Progenitor cell of endocrine pancreas (in vitro differentiated cells): ENCODE measurements at regions not wholly inside any gene's neighbourhood (a gene's known extent, or its start where the extent isn't known, plus 50 kb on each side); places are given as distances from the start of the nearest gene placed in this dataset.
"Not testable (repeated sequence)": the region's sequence is repeated elsewhere in the genome, so short reads cannot be mapped to it uniquely, and the experiment has no call there.

Experiments used
- DNase-seq: peaks from one replicate; pipeline ENCODE4 v3.0.0; 2021; ENCODE audit warnings: low spot score; ENCODE audit not compliant: unreplicated experiment
- H3K27ac Mint-ChIP-seq: 2 replicates; pipeline ENCODE4 v1.8.0; 2021; ENCODE audit warnings: mild to moderate bottlenecking, moderate library complexity, mixed read lengths
- H3K27me3 Mint-ChIP-seq: 2 replicates; pipeline ENCODE4 v1.8.0; 2021; ENCODE audit warnings: mixed read lengths
- H3K36me3 Mint-ChIP-seq: 2 replicates; pipeline ENCODE4 v1.8.0; 2022; ENCODE audit warnings: mixed read lengths; ENCODE audit not compliant: insufficient read depth
- H3K4me1 Mint-ChIP-seq: 2 replicates; pipeline ENCODE4 v1.8.0; 2021; ENCODE audit warnings: low read depth, mixed read lengths
- H3K4me3 Mint-ChIP-seq: 2 replicates; pipeline ENCODE4 v1.8.0; 2021; ENCODE audit warnings: low read depth, mild to moderate bottlenecking, moderate library complexity, mixed read lengths
- H3K9me3 Mint-ChIP-seq: 2 replicates; pipeline ENCODE4 v1.8.0; 2021; ENCODE audit warnings: low read depth, mixed read lengths
- CTCF ChIP-seq: fragments of 200-600 bp; sonication (generic); IDR thresholded peaks from one replicate; pipeline ENCODE4 v1.5.0; 2021; ENCODE audit warnings: antibody characterized with exemption, mild to moderate bottlenecking; ENCODE audit not compliant: unreplicated experiment

GRCh38 chr6:145561095-145562072, 173.9 kb downstream of the EPM2A start:
- Mint-ChIP-seq H3K36me3 (no peaks in the 10 kb centered on the region), H3K9me3 (peaks cover 7% of the 10 kb centered on the region), H3K4me3 (no peak overlapping the region), H3K27me3 (no peaks in the 10 kb centered on the region), H3K4me1 (peaks cover 20% of the 10 kb centered on the region), H3K27ac (peak overlapping the region; percentile 9)
- no peak for DNase-seq
- TF ChIP-seq CTCF = no peak

DNA sequence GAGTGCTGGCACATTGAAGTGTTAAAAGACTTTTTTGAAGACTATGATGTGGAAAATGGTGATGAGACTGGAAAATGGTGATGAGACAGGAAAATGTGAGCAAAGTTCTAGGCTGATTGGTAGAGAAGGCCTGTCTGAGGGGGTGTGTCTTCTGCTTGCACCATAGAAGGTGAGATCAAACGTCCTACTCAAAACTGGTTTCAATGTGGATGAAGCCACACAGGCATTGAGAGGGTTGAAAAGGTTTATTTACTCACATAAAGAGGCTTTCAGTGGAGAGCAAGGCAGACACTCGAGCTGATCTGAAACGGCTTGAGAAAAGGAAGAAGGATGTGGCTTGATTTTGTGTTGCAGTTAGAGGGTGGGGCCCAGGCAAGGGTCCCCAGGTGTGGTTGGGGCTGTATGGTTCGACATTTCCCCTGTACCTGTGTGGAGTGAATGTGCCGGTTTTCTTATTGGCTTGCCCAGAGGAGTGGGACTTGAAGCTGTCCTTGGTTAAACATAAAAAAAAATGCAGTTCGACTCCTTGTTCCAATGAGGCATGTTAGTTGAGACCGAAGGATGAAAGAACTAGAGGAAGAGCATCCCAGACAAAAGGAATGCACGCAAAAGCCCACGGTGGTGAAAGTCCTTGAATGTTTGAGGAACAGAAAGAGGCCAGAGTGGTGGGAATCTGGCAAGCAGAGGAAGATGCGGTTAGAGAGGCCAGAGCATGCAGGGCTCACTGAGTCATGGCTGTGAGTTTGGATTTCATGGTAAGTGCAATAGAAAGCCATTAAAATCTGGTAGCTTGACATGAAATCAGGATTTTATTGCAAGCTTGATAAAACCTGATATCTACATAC, 172.3 kb downstream of the EPM2A start:
- no peak for DNase-seq
- Mint-ChIP-seq H3K27ac (no peak overlapping the region), H3K9me3 (peaks cover 7% of the 10 kb centered on the region), H3K36me3 (no peaks in the 10 kb centered on the region), H3K27me3 (no peaks in the 10 kb centered on the region), H3K4me3 (no peak overlapping the region), H3K4me1 (peaks cover 30% of the 10 kb centered on the region)
- no peak for TF ChIP-seq CTCF

DNA sequence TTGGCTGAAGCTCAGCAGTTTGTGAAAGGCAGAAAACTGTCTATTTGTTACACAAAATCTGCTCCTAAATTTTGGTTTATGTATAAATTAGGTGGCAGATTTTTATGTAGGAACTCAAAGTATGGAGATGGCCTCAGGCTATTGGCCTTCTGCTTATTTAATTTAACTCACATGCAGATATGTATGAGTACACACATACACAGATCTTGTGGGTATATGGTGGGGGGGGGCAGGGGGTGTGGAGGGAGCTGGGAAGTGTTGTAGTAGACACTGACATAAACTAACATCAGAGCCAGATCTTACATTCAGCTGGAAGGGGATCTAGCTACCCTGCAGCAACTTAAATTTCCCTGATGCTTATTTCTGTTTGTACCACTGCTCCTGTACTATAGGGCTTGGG, 170.8 kb downstream of the EPM2A start:
- TF ChIP-seq CTCF = no peak
- DNase-seq = no peak
- no peak overlapping the region for H3K4me3 Mint-ChIP-seq
- H3K27me3 Mint-ChIP-seq = no peaks in the 10 kb centered on the region
- peaks cover 30% of the 10 kb centered on the region for H3K4me1 Mint-ChIP-seq
- peaks cover 7% of the 10 kb centered on the region for H3K9me3 Mint-ChIP-seq
- H3K36me3 Mint-ChIP-seq = no peaks in the 10 kb centered on the region
- H3K27ac Mint-ChIP-seq = no peak overlapping the region

DNA sequence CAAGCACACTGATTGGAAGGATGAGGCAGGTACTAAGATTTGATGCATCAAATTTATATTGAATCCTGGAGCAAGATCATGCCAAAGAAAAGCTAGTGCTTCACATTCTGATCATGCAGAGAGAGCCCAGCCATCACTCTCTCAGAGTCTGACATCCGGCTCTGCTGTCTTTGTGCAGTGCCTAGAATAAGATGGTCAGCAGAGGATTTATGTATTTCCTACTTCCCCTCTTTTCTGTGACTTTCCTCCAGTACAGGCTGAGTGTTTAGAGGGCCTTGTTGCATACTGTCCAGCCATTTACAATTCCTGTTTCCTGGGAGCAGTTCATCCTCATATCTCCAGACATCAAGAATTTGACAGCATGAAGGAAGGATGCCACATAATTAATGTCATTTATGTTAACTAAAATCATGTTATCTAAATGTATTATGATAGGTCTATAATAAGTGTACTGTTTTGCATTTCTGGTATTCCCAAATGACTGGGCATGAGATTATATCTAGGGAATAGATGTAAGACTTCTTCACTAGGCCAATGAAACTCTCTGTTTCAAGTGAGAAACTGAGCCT, 167.6 kb downstream of the EPM2A start:
- DNase-seq = no peak
- no peaks in the 10 kb centered on the region for H3K36me3 Mint-ChIP-seq
- H3K9me3 Mint-ChIP-seq = peaks cover 7% of the 10 kb centered on the region
- TF ChIP-seq CTCF = no peak
- H3K4me1 Mint-ChIP-seq = peaks cover 17% of the 10 kb centered on the region
- no peak overlapping the region for H3K4me3 Mint-ChIP-seq
- no peak overlapping the region for H3K27ac Mint-ChIP-seq
- no peaks in the 10 kb centered on the region for H3K27me3 Mint-ChIP-seq

- no peak for TF ChIP-seq CTCF
- Mint-ChIP-seq H3K9me3 (peaks cover 4% of the 10 kb centered on the region), H3K27ac (no peak overlapping the region), H3K4me3 (no peak overlapping the region), H3K27me3 (no peaks in the 10 kb centered on the region), H3K36me3 (peaks cover 1% of the 10 kb centered on the region), H3K4me1 (peaks cover 12% of the 10 kb centered on the region)
- no peak for DNase-seq
These were observed 166.2 kb downstream of the EPM2A start for GRCh38 chr6:145569140-145569539.

- H3K27ac Mint-ChIP-seq, H3K36me3 Mint-ChIP-seq, H3K4me3 Mint-ChIP-seq, H3K27me3 Mint-ChIP-seq, DNase-seq: not testable (repeated sequence)
- Mint-ChIP-seq H3K9me3 (peaks cover 16% of the 10 kb centered on the region), H3K4me1 (peaks cover 12% of the 10 kb centered on the region)
These were observed 165.0 kb downstream of the EPM2A start for GRCh38 chr6:145570336-145570735.

GRCh38 chr6:145574269-145574668, 161.1 kb downstream of the EPM2A start:
- H3K4me3 Mint-ChIP-seq, H3K27me3 Mint-ChIP-seq, H3K4me1 Mint-ChIP-seq, H3K27ac Mint-ChIP-seq, DNase-seq: not testable (repeated sequence)
- Mint-ChIP-seq H3K36me3 (peaks cover 20% of the 10 kb centered on the region), H3K9me3 (peaks cover 48% of the 10 kb centered on the region)
